ENCODE measurements at regions not wholly inside any gene's neighbourhood (a gene's known extent, or its start where the extent isn't known, plus 50 kb on each side); places are given as distances from the start of the nearest gene placed in this dataset.
"Not testable (repeated sequence)": the region's sequence is repeated elsewhere in the genome, so short reads cannot be mapped to it uniquely, and the experiment has no call there.

DNA sequence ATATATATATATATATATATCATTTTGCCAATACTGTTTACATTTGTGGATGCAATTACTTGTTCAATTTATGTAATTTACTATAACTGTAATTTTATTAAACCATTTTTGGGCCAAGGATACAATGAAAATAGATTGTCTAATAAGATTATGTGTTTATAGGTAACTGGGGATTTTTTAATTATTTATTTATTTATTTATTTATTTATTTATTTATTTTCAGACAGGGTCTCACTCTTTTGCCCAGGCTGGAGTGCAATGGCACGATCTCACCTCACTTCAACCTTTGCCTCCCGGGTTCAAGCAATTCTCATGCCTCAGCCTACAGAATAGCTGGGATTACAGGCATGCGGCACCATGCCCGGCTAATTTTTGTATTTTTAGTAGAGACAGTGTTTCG is 92.0 kb upstream of the SYT4 start:
- not testable (repeated sequence) for TF ChIP-seq EZH2 (IDR thresholded peaks at IDR 0.05); POLR2AphosphoS5 (IDR thresholded peaks at IDR 0.05; ENCODE audit: borderline replicate concordance, low read depth, low read length)

Measured in SK-N-MC (cell line).